Loucy (cell line): ENCODE measurements at regions not wholly inside any gene's neighbourhood (a gene's known extent, or its start where the extent isn't known, plus 50 kb on each side); places are given as distances from the start of the nearest gene placed in this dataset.

Experiments used
- CTCF ChIP-seq: fragments of 200-600 bp; sonication (generic); conservative IDR thresholded peaks from 2 replicates; pipeline ENCODE4 v1.5.1; 2014; ENCODE audit warnings: mild to moderate bottlenecking, antibody characterized with exemption, low read length
- EZH2phosphoT487 ChIP-seq: fragments of 200-600 bp; IDR thresholded peaks from 2 replicates; pipeline ENCODE4 v1.6.1; 2018; ENCODE audit warnings: antibody characterized with exemption, mild to moderate bottlenecking, moderate library complexity, borderline replicate concordance

- TF ChIP-seq CTCF (no peak), EZH2phosphoT487 (no peak)
These were observed 261.2 kb downstream of the NPHP4 start for GRCh38 chr1:5731110-5731423.
